ENCODE measurements at regions not wholly inside any gene's neighbourhood (a gene's known extent, or its start where the extent isn't known, plus 50 kb on each side); places are given as distances from the start of the nearest gene placed in this dataset.

DNA sequence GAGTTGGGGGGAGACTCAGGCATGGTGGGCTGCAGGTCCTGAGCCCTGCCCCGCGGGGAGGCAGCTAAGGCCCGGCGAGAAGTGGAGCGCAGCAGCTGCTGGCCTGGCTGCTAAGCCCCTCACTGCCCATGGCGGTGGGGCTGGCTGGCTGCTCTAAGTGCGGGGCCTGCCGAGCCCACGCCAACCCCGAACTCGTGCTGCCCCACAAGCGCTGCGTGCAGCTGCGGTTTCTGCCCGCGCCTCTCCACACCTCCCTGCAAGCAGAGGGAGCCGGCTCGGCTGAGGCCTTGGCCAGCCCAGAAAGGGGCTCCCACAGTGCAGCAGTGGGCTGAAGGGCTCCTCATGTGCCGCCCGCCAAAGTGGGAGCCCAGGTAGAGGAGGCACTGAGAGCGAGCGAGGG is 1355.1 kb upstream of the WWC1 start:
- WGBS, 4 donors: 95 to 98% (median 96%) methylated on average over 11 to 22 of the region's 22 CpGs
- no peaks in the 10 kb centered on the region for H3K27me3 ChIP-seq
- H3K9me3 ChIP-seq (replicated peaks in 1 of 3): no peaks in the 10 kb centered on the region
- H3K4me3 ChIP-seq: no peak overlapping the region
- TF ChIP-seq, protein P1, sequence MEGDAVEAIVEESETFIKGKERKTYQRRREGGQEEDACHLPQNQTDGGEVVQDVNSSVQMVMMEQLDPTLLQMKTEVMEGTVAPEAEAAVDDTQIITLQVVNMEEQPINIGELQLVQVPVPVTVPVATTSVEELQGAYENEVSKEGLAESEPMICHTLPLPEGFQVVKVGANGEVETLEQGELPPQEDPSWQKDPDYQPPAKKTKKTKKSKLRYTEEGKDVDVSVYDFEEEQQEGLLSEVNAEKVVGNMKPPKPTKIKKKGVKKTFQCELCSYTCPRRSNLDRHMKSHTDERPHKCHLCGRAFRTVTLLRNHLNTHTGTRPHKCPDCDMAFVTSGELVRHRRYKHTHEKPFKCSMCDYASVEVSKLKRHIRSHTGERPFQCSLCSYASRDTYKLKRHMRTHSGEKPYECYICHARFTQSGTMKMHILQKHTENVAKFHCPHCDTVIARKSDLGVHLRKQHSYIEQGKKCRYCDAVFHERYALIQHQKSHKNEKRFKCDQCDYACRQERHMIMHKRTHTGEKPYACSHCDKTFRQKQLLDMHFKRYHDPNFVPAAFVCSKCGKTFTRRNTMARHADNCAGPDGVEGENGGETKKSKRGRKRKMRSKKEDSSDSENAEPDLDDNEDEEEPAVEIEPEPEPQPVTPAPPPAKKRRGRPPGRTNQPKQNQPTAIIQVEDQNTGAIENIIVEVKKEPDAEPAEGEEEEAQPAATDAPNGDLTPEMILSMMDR (IDR thresholded peaks at IDR 0.05): no peak
- no peak for TF ChIP-seq POLR2A (IDR thresholded peaks at IDR 0.05)
- intact Hi-C loops (cut with DNase I): no loop called here
- no peaks in the 10 kb centered on the region for H3K36me3 ChIP-seq (replicated peaks in 1 of 2)
- no peaks in the 10 kb centered on the region for H3K4me1 ChIP-seq (replicated peaks in 1 of 2)
- H3K27ac ChIP-seq: no peak overlapping the region
- no peak for DNase-seq

DNA sequence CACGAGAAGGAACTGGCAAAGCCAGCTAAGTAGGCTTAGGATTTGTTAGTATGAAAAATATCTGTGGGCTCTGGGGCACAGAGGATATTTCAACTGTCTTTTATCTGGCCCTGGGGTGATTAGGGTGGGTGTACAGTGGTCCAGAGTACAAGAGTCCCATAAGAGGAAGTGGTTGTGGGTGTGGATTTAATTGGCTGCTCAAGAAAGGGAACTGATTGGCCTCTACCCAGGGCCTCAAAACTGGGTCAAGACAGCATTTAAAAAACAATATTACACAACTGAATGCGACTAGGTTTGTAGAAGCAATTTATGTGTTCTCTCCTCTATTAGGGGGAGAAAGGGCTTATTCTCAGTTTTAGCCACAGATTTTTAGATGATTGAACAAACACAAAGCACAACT is 1353.4 kb upstream of the WWC1 start:
- DNase-seq: no peak
- Histone ChIP-seq H3K9me3 (replicated peaks in 1 of 3) (no peaks in the 10 kb centered on the region), H3K36me3 (replicated peaks in 1 of 2) (no peaks in the 10 kb centered on the region), H3K4me3 (no peak overlapping the region), H3K27ac (no peak overlapping the region), H3K27me3 (no peaks in the 10 kb centered on the region), H3K4me1 (replicated peaks in 1 of 2) (no peaks in the 10 kb centered on the region)
- intact Hi-C loops (cut with DNase I): no loop called here
- TF ChIP-seq, protein P1 (IDR thresholded peaks at IDR 0.05): no peak
- TF ChIP-seq POLR2A (IDR thresholded peaks at IDR 0.05): no peak
- WGBS, 4 donors: 53 to 60% (median 55%) methylated on average over 2 of the region's 2 CpGs

DNA sequence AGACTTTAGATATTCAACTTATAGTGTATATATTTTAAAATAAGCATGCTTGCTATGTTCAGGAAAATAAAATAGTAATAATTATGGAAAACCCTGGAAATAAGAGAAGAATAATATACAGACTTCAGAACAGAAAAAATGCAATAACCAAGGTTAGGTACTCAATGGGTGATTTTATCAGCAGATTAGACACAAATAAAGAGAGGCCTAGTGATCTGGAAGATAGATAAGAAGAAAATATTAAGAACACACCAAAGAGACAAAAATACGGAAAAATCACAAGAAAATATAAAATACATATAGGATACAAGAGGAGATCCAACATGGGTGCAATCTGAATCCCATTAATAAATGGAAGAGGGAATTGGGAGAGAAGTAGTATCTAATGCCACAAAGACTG is 1348.5 kb upstream of the WWC1 start:
- DNase-seq: no peak
- 83 to 100% (median 89%) methylated on average over 1 of the region's 1 CpG for WGBS, 4 donors
- intact Hi-C loops (cut with DNase I): no loop called here
- Histone ChIP-seq H3K27me3 (no peaks in the 10 kb centered on the region), H3K27ac (no peak overlapping the region), H3K9me3 (replicated peaks in 1 of 3) (no peaks in the 10 kb centered on the region), H3K36me3 (replicated peaks in 1 of 2) (no peaks in the 10 kb centered on the region), H3K4me3 (no peak overlapping the region), H3K4me1 (replicated peaks in 1 of 2) (no peaks in the 10 kb centered on the region)
- TF ChIP-seq POLR2A (IDR thresholded peaks at IDR 0.05): no peak
- TF ChIP-seq, protein P1 (IDR thresholded peaks at IDR 0.05): no peak

GRCh38 chr5:166947045-166947444 is 1344.4 kb upstream of the WWC1 start:
- no peak for DNase-seq
- no peak for TF ChIP-seq POLR2A (IDR thresholded peaks at IDR 0.05)
- TF ChIP-seq, protein P1 (IDR thresholded peaks at IDR 0.05): no peak
- Histone ChIP-seq H3K27me3 (no peaks in the 10 kb centered on the region), H3K27ac (no peak overlapping the region), H3K4me1 (replicated peaks in 1 of 2) (no peaks in the 10 kb centered on the region), H3K36me3 (replicated peaks in 1 of 2) (no peaks in the 10 kb centered on the region), H3K9me3 (replicated peaks in 1 of 3) (no peaks in the 10 kb centered on the region), H3K4me3 (no peak overlapping the region)
- intact Hi-C loops (cut with DNase I): no loop called here
- WGBS, 4 donors: 83 to 95% (median 90%) methylated on average over 14 of the region's 14 CpGs
